Spleen (tissue), 11 donors: ENCODE measurements at regions not wholly inside any gene's neighbourhood (a gene's known extent, or its start where the extent isn't known, plus 50 kb on each side); places are given as distances from the start of the nearest gene placed in this dataset.

Experiments used
- DNase-seq: peaks from one replicate; pipeline ENCODE4 v3.0.0-alpha.2; 2020
- H3K27ac ChIP-seq, 8 donors: fragments of 200-600 bp; sonication (generic) in 7 of 8; 1 replicate in 4 of 8; 2 replicates in 4 of 8; pipeline versions ENCODE4 v1.5.0 to v1.8.0; 2016 to 2021; ENCODE audit warnings: inconsistent platforms in 4 of 8, mild to moderate bottlenecking in 4 of 8, moderate library complexity in 1 of 8
- H3K27me3 ChIP-seq, 7 donors: fragments of 200-600 bp; sonication (generic) in 6 of 7; replicated peaks in 1 of 7; 1 replicate in 4 of 7; 2 replicates in 3 of 7; pipeline versions ENCODE4 v1.5.0 to v1.8.0; 2016 to 2021; ENCODE audit warnings: inconsistent platforms in 3 of 7, mild to moderate bottlenecking in 1 of 7
- H3K36me3 ChIP-seq, 6 donors: fragments of 200-600 bp; sonication (generic) in 5 of 6; 1 replicate in 4 of 6; 2 replicates in 2 of 6; pipeline versions ENCODE4 v1.5.0 to v1.8.0; 2016 to 2021; ENCODE audit warnings: inconsistent platforms in 2 of 6
- H3K4me1 ChIP-seq, 6 donors: fragments of 200-600 bp; sonication (generic) in 5 of 6; 1 replicate in 3 of 6; 2 replicates in 3 of 6; pipeline versions ENCODE4 v1.5.0 to v1.8.0; 2016 to 2021; ENCODE audit warnings: inconsistent platforms in 3 of 6
- H3K4me3 ChIP-seq, 8 donors: fragments of 200-600 bp; sonication (generic) in 7 of 8; 1 replicate in 4 of 8; 2 replicates in 4 of 8; pipeline versions ENCODE4 v1.5.0 to v1.8.0; 2016 to 2021; ENCODE audit warnings: inconsistent platforms in 4 of 8, mild to moderate bottlenecking in 4 of 8, moderate library complexity in 2 of 8
- H3K9me3 ChIP-seq, 8 donors: fragments of 200-600 bp; sonication (generic) in 7 of 8; 1 replicate in 4 of 8; 2 replicates in 4 of 8; pipeline versions ENCODE4 v1.5.0 to v1.8.0; 2016 to 2021; ENCODE audit warnings: inconsistent platforms in 4 of 8
- CTCF ChIP-seq, 11 experiments: fragments of 200-600 bp in 7 of 11; fragments of 450-650 bp in 4 of 11; sonication (generic) in 4 of 11; IDR thresholded peaks in 8 of 11; conservative IDR thresholded peaks in 3 of 11; 1 replicate in 7 of 11; 2 replicates in 4 of 11; pipeline versions ENCODE4 v1.4.0 to v1.8.0; 2016 to 2021; ENCODE audit warnings: antibody characterized with exemption in 11 of 11, inconsistent platforms in 4 of 11, mild to moderate bottlenecking in 1 of 11
- POLR2A ChIP-seq, 3 donors: fragments of 450-650 bp; IDR thresholded peaks; one replicate each; pipeline ENCODE4 v1.5.1; 2017; ENCODE audit warnings: antibody characterized with exemption in 3 of 3, mild to moderate bottlenecking in 1 of 3
- POLR2AphosphoS5 ChIP-seq, 3 donors: sonication (generic); formaldehyde crosslinking; IDR thresholded peaks; one replicate each; pipeline ENCODE4 v1.5.1; 2017; ENCODE audit warnings: antibody characterized with exemption in 3 of 3
- WGBS, 5 donors: extraction: QIAGEN DNeasy Blood & Tissue Kit in 3 of 5; methylation state at CpG; one replicate each; pipeline versions ENCODE4 v1.1.5 to v1.1.7; 2013 to 2018; 5-methylcytosine and 5-hydroxymethylcytosine counted together
- intact Hi-C: fragments of 100-400 bp; cut with DNase I; formaldehyde crosslinking; loops from one replicate; pipeline ENCODE4 v1.15.0; 2023; ENCODE audit warnings: low total_unique reads
- donor health status: healthy with polysubstance abuse.
- donor health status: DM: no; HTN: no; CAD: no; lungs with moderate emphysema.
- donor health status: DM: no; HTN: no; CAD: no.
- donor health status: Bipolar disorder and iron deficiency.
- donor health status: healthy.
- donor health status: DM: no; HTN: no; CAD: no.
- donor health status: DM: yes; HTN: yes; CAD: no.

GRCh38 chr15:60237446-60237845 lies 160.3 kb downstream of the ANXA2 start:
- Histone ChIP-seq H3K4me1 (no peaks in the 10 kb centered on the region), H3K27me3 (peaks cover 0 to 10% (median 0%) of the 10 kb centered on the region in 7 donors), H3K9me3 (peaks cover 0 to 7% (median 0%) of the 10 kb centered on the region in 8 donors), H3K27ac (no peak overlapping the region), H3K36me3 (no peaks in the 10 kb centered on the region), H3K4me3 (no peak overlapping the region)
- 72 to 77% (median 75%) methylated on average over 6 to 8 of the region's 8 CpGs for WGBS, 5 donors
- intact Hi-C loops = no loop called here
- DNase-seq = no peak
- TF ChIP-seq POLR2A (IDR thresholded peaks at IDR 0.05) (no peak), POLR2AphosphoS5 (IDR thresholded peaks at IDR 0.05) (no peak), CTCF (IDR thresholded peaks at IDR 0.05 in 8 of 11, conservative IDR thresholded peaks at IDR 0.05 in 3 of 11) (no peak)

GRCh38 chr15:60243769-60244168 lies 154.0 kb downstream of the ANXA2 start:
- Histone ChIP-seq H3K27me3 (no peaks in the 10 kb centered on the region), H3K4me3 (no peak overlapping the region), H3K9me3 (peaks cover 0 to 7% (median 0%) of the 10 kb centered on the region in 8 donors), H3K4me1 (no peaks in the 10 kb centered on the region), H3K36me3 (no peaks in the 10 kb centered on the region), H3K27ac (no peak overlapping the region)
- intact Hi-C loops = no loop called here
- WGBS, 5 donors = 61 to 82% (median 72%) methylated on average over 4 of the region's 4 CpGs
- DNase-seq = no peak
- TF ChIP-seq POLR2AphosphoS5 (IDR thresholded peaks at IDR 0.05) (no peak), CTCF (IDR thresholded peaks at IDR 0.05 in 8 of 11, conservative IDR thresholded peaks at IDR 0.05 in 3 of 11) (no peak), POLR2A (IDR thresholded peaks at IDR 0.05) (no peak)

GRCh38 chr15:60244813-60245212 lies 153.0 kb downstream of the ANXA2 start:
- TF ChIP-seq POLR2A (IDR thresholded peaks at IDR 0.05) (no peak), POLR2AphosphoS5 (IDR thresholded peaks at IDR 0.05) (no peak), CTCF (IDR thresholded peaks at IDR 0.05 in 8 of 11, conservative IDR thresholded peaks at IDR 0.05 in 3 of 11) (no peak)
- no peak for DNase-seq
- intact Hi-C loops = no loop called here
- Histone ChIP-seq H3K4me3 (no peak overlapping the region), H3K4me1 (no peaks in the 10 kb centered on the region), H3K9me3 (peaks cover 0 to 7% (median 0%) of the 10 kb centered on the region in 8 donors), H3K27me3 (peaks cover 0 to 5% (median 0%) of the 10 kb centered on the region in 7 donors), H3K36me3 (no peaks in the 10 kb centered on the region), H3K27ac (no peak overlapping the region)

- no peak overlapping the region for H3K4me3 ChIP-seq
- H3K27ac ChIP-seq = no peak overlapping the region
- TF ChIP-seq CTCF (IDR thresholded peaks at IDR 0.05 in 8 of 11, conservative IDR thresholded peaks at IDR 0.05 in 3 of 11) (no peak), POLR2AphosphoS5 (IDR thresholded peaks at IDR 0.05) (no peak), POLR2A (IDR thresholded peaks at IDR 0.05) (no peak)
- H3K4me1 ChIP-seq = no peaks in the 10 kb centered on the region
- peaks cover 0 to 21% (median 0%) of the 10 kb centered on the region in 7 donors for H3K27me3 ChIP-seq
- WGBS, 5 donors = 55 to 85% (median 70%) methylated on average over 3 of the region's 3 CpGs
- no peak for DNase-seq
- intact Hi-C loops = no loop called here
- no peaks in the 10 kb centered on the region for H3K36me3 ChIP-seq
- no peaks in the 10 kb centered on the region for H3K9me3 ChIP-seq
Observed at GRCh38 chr15:60250316-60250715, 147.5 kb downstream of the ANXA2 start.
